Endothelial cell of umbilical vein (primary cell): ENCODE measurements at regions not wholly inside any gene's neighbourhood (a gene's known extent, or its start where the extent isn't known, plus 50 kb on each side); places are given as distances from the start of the nearest gene placed in this dataset.

ENCODE experiments used
- BruUV-seq: library from RNA; stranded (reverse); fragments of 400-500 nt; replicated peaks from 2 replicates; lab custom pipeline; 2021; lab: Mats Ljungman, UMichigan
- CTCF ChIA-PET: fragments of 300-600, 350-600 bp; sonication (Branson Sonifier 250); formaldehyde crosslinking; loops from one replicate; lab custom pipeline; 2021; ENCODE audit warnings: antibody characterized with exemption, inconsistent platforms; lab: Charles Lee
- POLR2A ChIA-PET: fragments of 300-600, 350-600 bp; sonication (Branson Sonifier 250); formaldehyde crosslinking; loops from one replicate; lab custom pipeline; 2021; ENCODE audit warnings: antibody characterized with exemption, inconsistent platforms; lab: Charles Lee
- DNase-seq: peaks from one replicate; pipeline ENCODE4 v3.0.0-alpha.2; 2011; ENCODE audit warnings: low read depth, low spot score
- FAIRE-seq: peaks from 2 replicates; lab custom pipeline; 2011; peaks lifted over from hg19 to GRCh38; lab: Jason Lieb, UNC
- H2AFZ ChIP-seq: 2 replicates; pipeline ENCODE4 v1.6.0; 2012; ENCODE audit warnings: low read depth, low read length, control low read depth, inconsistent platforms
- H3K27ac ChIP-seq: 2 replicates; pipeline ENCODE4 v1.5.1; 2011; ENCODE audit warnings: low read depth, mild to moderate bottlenecking, control low read depth, low read length, moderate library complexity; ENCODE audit not compliant: insufficient read depth
- H3K27me3 ChIP-seq, 2 experiments: 2 replicates each; pipeline versions ENCODE4 v1.6.0 to v1.6.1; 2011; ENCODE audit warnings: low read length in 2 of 2, mixed read lengths in 1 of 2; ENCODE audit not compliant: control insufficient read depth in 2 of 2, insufficient read depth in 2 of 2
- H3K36me3 ChIP-seq, 2 experiments: 2 replicates in 1 of 2; 3 replicates in 1 of 2; pipeline ENCODE4 v1.5.1; 2011; ENCODE audit warnings: low read length in 2 of 2, mild to moderate bottlenecking in 1 of 2, moderate library complexity in 1 of 2; ENCODE audit not compliant: control insufficient read depth in 2 of 2, insufficient read depth in 2 of 2; ENCODE audit errors: extremely low read depth in 1 of 2
- H3K4me1 ChIP-seq: 3 replicates; pipeline ENCODE4 v1.5.1; 2011; ENCODE audit warnings: mild to moderate bottlenecking, low read length; ENCODE audit not compliant: control insufficient read depth, insufficient read depth; ENCODE audit errors: extremely low read depth
- H3K4me2 ChIP-seq: 2 replicates; pipeline ENCODE4 v1.6.1; 2011; ENCODE audit warnings: low read length, control low read depth, mixed read lengths; ENCODE audit not compliant: insufficient read depth
- H3K4me3 ChIP-seq, 3 experiments: fragments of 200-600 bp in 1 of 3; sonication (generic), shearing (Covaris generic) in 1 of 3; replicated peaks in 1 of 3; 2 replicates each; pipeline ENCODE4 v1.5.1; 2011 to 2016; ENCODE audit warnings: control low read depth in 3 of 3, low read length in 3 of 3, mild to moderate bottlenecking in 2 of 3, inconsistent platforms in 1 of 3, low read depth in 1 of 3, moderate library complexity in 1 of 3; ENCODE audit not compliant: insufficient read depth in 1 of 3
- H3K79me2 ChIP-seq: 2 replicates; pipeline ENCODE4 v1.6.0; 2012; ENCODE audit warnings: low read length, inconsistent platforms; ENCODE audit not compliant: control insufficient read depth, insufficient read depth
- H3K9ac ChIP-seq: replicated peaks from 2 replicates; pipeline ENCODE3; 2011; ENCODE audit warnings: low read length, control low read depth; ENCODE audit not compliant: insufficient read depth; ENCODE audit errors: extremely low read depth
- H3K9me1 ChIP-seq: replicated peaks from 3 replicates; pipeline ENCODE4 v1.6.0; 2011; ENCODE audit warnings: mild to moderate bottlenecking, low read length; ENCODE audit not compliant: control insufficient read depth, insufficient read depth; ENCODE audit errors: extremely low read depth
- H3K9me3 ChIP-seq: replicated peaks from 2 replicates; pipeline ENCODE4 v1.5.1; 2012; ENCODE audit warnings: low read length, inconsistent platforms; ENCODE audit not compliant: control insufficient read depth, insufficient read depth
- H4K20me1 ChIP-seq: replicated peaks from 2 replicates; pipeline ENCODE3; 2011; ENCODE audit warnings: mild to moderate bottlenecking, low read length; ENCODE audit not compliant: control insufficient read depth, insufficient read depth; ENCODE audit errors: extremely low read depth
- CTCF ChIP-seq, 2 donors: IDR thresholded peaks; 1 replicate in 1 of 2; 2 replicates in 1 of 2; pipeline ENCODE4 v1.5.1; 2011; ENCODE audit warnings: low read length in 2 of 2, mild to moderate bottlenecking in 2 of 2, moderate library complexity in 2 of 2, control low read depth in 1 of 2, inconsistent platforms in 1 of 2, low read depth in 1 of 2; ENCODE audit not compliant: insufficient read depth in 1 of 2; ENCODE audit errors: extremely low read depth in 1 of 2
- EZH2 ChIP-seq: IDR thresholded peaks from 2 replicates; pipeline ENCODE4 v1.6.1; 2012; ENCODE audit warnings: borderline replicate concordance, low read depth, mild to moderate bottlenecking, moderate library complexity, low read length, inconsistent platforms; ENCODE audit not compliant: severe bottlenecking
- FOS ChIP-seq: IDR thresholded peaks from 2 replicates; pipeline ENCODE4 v1.6.1; 2011; ENCODE audit warnings: mild to moderate bottlenecking, low read length, moderate library complexity, borderline replicate concordance; ENCODE audit not compliant: insufficient read depth
- GATA2 ChIP-seq: IDR thresholded peaks from 2 replicates; pipeline ENCODE4 v1.7.0; 2011; ENCODE audit warnings: low read depth, mild to moderate bottlenecking, moderate library complexity, mixed read lengths, low read length; ENCODE audit not compliant: insufficient read length, insufficient read depth
- JUN ChIP-seq: IDR thresholded peaks from 2 replicates; pipeline ENCODE4 v1.6.1; 2011; ENCODE audit warnings: borderline replicate concordance, low read depth; ENCODE audit not compliant: insufficient read length, insufficient read depth
- MAX ChIP-seq: IDR thresholded peaks from 2 replicates; pipeline ENCODE4 v1.6.1; 2011; ENCODE audit not compliant: insufficient read depth, insufficient read length
- MYC ChIP-seq: IDR thresholded peaks from one replicate; pipeline ENCODE4 v1.6.1; 2011; ENCODE audit warnings: mild to moderate bottlenecking, low read depth, low read length
- POLR2A ChIP-seq: IDR thresholded peaks from 2 replicates; pipeline ENCODE4 v1.6.1; 2012; ENCODE audit warnings: low read depth, mild to moderate bottlenecking, control low read depth, low read length
- POLR2AphosphoS5 ChIP-seq: IDR thresholded peaks from 2 replicates; pipeline ENCODE4 v1.6.1; 2012; ENCODE audit warnings: low read depth, mild to moderate bottlenecking, control low read depth, low read length, moderate library complexity; ENCODE audit not compliant: insufficient read depth
- dilution Hi-C: fragments of 300-500 bp; cut with MboI; formaldehyde crosslinking; loops from one replicate; pipeline ENCODE4 v1.15.0; 2019; ENCODE audit warnings: low sequenced_read_pairs; ENCODE audit not compliant: extremely low pct_ligation_motif_present
- intact Hi-C: fragments of 100-400 bp; cut with micrococcal nuclease; formaldehyde crosslinking; loops from one replicate; pipeline ENCODE4 v1.10.0; 2022

- CTCF ChIA-PET = no interaction called here
- POLR2A ChIA-PET = no interaction called here
- intact Hi-C loops (no loop called here), dilution Hi-C loops (no loop called here)
- no peak overlapping the region for H3K4me2 ChIP-seq
- H3K27me3 ChIP-seq = no peaks in the 10 kb centered on the region
- H2AFZ ChIP-seq = no peak overlapping the region
- H3K9me3 ChIP-seq = peaks cover 19% of the 10 kb centered on the region
- no peaks in the 10 kb centered on the region for H4K20me1 ChIP-seq
- BruUV-seq = no TSS peak
- H3K9ac ChIP-seq = no peak overlapping the region
- FAIRE-seq (no peak), DNase-seq (no peak)
- H3K27ac ChIP-seq = no peak overlapping the region
- no peaks in the 10 kb centered on the region for H3K79me2 ChIP-seq
- H3K36me3 ChIP-seq = no peaks in the 10 kb centered on the region
- TF ChIP-seq MYC (no peak), EZH2 (no peak), CTCF (IDR thresholded peaks at IDR 0.05; ENCODE audit: extremely low read depth in 1 of 2, insufficient read depth in 1 of 2, low read depth in 1 of 2, low read length in 2 of 2) (no peak), FOS (no peak), POLR2AphosphoS5 (no peak), GATA2 (no peak), JUN (no peak), POLR2A (no peak), MAX (no peak)
- H3K4me1 ChIP-seq = no peaks in the 10 kb centered on the region
- no peak overlapping the region for H3K4me3 ChIP-seq
- H3K9me1 ChIP-seq = no peaks in the 10 kb centered on the region
These were observed 1140.1 kb downstream of the BRD1 start for GRCh38 chr22:48687606-48688005.
